Choroid plexus epithelial cell (primary cell): ENCODE measurements at regions not wholly inside any gene's neighbourhood (a gene's known extent, or its start where the extent isn't known, plus 50 kb on each side); places are given as distances from the start of the nearest gene placed in this dataset.

ENCODE experiments used
- DNase-seq: peaks from one replicate; pipeline ENCODE4 v3.0.0-alpha.2; 2010; ENCODE audit warnings: low read depth
- H3K4me3 ChIP-seq: 2 replicates; pipeline ENCODE4 v1.5.1; 2011; ENCODE audit warnings: low read depth, mild to moderate bottlenecking, control low read depth, low read length, moderate library complexity
- CTCF ChIP-seq: conservative IDR thresholded peaks from 2 replicates; pipeline ENCODE4 v1.5.1; 2011; ENCODE audit warnings: low read depth, mild to moderate bottlenecking, control low read depth, inconsistent platforms, low read length, moderate library complexity

DNA sequence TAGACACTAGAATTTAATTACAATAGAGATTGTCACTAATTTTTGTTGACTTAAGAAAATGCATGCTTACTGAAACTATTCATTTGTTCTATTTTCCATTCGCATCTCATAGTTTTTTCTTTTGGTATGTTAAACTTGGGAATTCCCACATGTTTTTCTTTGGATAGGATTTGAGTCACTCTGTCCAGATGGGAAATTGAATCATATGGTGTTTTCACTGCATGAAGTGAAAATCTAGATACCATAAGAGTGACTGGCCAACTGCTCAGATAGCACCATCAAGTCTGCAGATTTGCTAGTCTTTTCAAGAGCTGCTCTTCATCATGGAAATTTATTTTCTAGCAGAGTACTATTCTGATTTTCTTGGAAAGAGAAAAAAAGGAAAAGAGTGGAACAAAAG, 172.6 kb downstream of the FAM47B start:
- no peak overlapping the region for H3K4me3 ChIP-seq
- no peak for TF ChIP-seq CTCF
- DNase-seq: peak; percentile 44

DNA sequence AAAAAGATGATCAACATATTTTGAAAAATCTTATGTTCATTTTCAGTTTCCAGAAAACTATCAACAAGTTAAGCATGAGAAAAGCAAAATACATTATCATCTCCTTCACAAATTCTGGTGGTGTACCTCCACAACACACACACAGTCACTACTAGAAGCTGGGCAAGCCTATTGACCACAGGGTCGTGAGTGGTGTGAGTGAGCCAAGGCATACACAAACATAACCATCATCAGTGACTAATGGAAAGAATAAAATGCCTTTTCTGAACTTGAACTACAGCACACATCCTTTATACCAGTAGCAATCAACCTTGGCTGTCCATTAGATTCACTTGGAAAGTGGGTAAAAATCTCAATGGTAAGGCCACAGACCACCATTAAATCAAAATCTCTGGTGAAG, 180.2 kb downstream of the FAM47B start:
- no peak for DNase-seq
- no peak for TF ChIP-seq CTCF
- H3K4me3 ChIP-seq: no peak overlapping the region

DNA sequence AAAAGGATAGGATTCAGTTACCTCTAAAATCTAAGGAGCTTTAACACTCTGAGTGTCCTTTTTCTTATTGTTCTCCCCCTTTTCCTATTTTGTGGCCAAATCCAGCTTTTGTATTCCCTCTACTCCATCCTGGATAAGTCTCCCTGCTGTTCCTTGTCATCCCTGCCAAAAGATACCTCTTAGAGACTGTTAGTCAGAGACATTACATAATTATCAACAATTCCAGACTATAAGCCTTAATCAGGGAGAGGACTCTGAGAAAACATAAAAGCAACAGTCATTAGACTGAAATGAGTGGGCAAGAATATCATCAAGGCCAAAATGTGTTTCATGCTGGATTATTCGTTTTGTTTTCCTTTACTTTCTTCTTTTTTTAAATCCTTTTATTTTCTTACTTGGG, 206.9 kb downstream of the FAM47B start:
- no peak for DNase-seq
- no peak overlapping the region for H3K4me3 ChIP-seq
- no peak for TF ChIP-seq CTCF

- no peak for TF ChIP-seq CTCF
- DNase-seq: no peak
- no peak overlapping the region for H3K4me3 ChIP-seq
These were observed 207.5 kb downstream of the FAM47B start for GRCh38 chrX:35150052-35150451.

DNA sequence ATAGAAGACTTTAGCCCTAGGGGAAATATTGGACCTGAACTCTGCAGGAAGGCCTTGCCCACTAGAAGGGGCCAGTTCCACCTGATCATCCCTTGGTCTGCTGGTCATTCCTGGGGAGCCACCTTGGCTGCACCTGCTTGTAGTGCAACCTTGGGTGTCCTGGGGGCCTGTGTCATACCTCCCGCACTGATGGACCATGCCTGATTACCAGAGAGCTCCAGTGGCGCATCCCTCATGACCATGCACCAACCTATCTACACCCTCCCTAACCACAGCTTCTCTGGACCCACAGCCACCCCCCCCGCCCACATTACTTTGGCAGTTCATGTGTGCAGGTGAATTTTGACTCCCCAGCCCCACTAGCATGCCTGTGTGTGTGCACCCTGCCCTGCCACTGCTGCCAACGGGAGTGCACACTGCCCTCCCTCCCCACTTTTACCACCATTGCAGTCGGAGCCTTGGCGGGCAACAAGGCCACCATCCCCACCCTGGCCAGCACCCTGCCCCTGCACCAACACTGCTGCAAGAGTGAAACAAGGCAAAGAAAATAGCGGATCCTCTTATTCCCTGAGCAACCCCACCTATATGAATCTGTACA, 208.1 kb downstream of the FAM47B start:
- no peak overlapping the region for H3K4me3 ChIP-seq
- no peak for DNase-seq
- no peak for TF ChIP-seq CTCF

- DNase-seq: peak; percentile 33
- no peak overlapping the region for H3K4me3 ChIP-seq
- no peak for TF ChIP-seq CTCF
These were observed 223.4 kb downstream of the FAM47B start for GRCh38 chrX:35166023-35166422.
